ENCODE measurements at regions not wholly inside any gene's neighbourhood (a gene's known extent, or its start where the extent isn't known, plus 50 kb on each side); places are given as distances from the start of the nearest gene placed in this dataset.
"Not testable (repeated sequence)": the region's sequence is repeated elsewhere in the genome, so short reads cannot be mapped to it uniquely, and the experiment has no call there.

DNA sequence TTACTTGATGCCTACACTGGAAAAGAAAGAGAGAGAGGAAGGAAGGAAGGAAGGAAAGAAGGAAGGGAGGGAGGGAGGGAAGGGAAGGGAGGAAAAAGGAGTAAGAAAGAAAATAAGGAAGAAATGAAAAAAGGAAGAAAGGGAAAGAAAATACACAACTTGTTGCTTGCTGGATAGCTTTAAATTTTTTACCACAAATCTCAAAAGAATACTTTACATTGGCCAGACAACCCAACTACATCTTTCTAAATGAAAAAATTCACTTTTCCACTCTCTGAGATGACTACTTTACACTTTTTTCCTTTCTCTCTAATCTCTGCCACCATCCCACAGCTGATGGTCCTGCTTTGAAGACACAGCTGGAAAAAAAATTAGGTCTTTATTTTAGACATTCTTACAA lies 228.9 kb upstream of the FAM78B start:
- DNase-seq = no peak

DNA sequence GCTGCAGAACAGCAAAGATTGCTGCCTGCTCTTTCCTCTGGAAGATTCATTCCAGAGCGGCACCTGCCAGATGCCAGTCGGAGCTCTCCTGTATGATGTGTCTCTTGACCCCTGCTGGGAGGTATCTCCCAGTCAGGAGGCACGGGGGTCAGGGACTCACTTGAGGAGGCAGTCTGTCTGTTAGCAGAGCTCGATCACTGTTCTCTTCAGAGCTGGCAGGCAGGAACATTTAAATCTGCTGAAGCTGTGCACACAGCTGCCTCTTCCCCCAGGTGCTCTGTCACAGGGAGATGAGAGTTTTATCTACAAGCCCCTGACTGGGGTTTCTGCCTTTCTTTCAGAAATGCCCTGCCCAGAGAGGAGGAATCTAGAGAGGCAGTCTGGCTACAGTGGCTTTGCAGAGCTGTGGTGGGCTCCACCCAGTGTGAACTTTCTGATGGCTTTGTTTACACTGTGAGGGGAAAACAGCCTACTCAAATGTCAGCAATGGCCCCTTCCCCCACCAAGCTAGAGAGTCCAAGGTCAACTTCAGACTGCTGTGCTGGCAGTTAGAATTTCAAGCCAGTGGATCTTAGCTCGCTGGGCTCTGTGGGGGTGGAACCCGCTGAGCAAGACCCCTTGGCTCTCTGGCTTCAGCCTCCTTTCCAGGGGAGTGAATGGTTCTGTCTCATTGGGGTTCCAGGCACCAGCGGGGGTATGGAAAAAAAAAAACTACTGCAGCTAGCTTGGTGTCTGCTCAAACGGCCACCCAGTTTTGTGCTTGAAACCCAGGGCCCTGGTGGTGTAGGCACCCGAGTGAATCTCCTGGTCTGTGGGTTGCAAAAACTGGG lies 242.7 kb upstream of the FAM78B start:
- not testable (repeated sequence) for DNase-seq

- no peak for DNase-seq
Observed at GRCh38 chr1:166410083-166410385, 243.2 kb upstream of the FAM78B start.

GRCh38 chr1:166416831-166417230 lies 250.0 kb upstream of the FAM78B start:
- not testable (repeated sequence) for DNase-seq

DNA sequence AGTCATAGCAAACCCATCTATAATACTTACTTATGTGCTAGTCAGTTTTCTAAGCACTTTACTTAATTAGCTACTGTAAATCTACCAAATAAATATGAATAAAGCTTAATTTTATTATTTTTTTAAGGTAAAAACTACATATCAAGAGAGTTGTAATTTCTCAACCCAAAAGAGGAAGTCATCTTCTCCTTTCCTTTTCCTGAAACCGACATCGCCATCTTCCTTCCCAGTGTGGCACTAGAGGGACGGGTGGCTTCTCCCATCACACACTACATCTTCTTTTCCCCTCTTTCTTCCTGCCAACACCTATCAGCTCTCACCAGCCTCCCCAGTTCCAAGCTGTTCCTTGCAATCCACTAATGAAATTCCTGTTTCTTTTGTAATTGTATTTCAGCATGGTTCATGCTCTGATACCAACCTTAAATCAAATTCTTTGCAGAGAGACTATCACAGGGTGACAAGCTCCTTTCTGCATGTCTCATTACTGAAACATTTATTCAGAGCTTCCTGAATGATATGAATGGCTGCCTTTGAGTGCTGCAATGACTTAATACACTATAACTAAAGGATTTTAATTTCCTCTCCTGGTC lies 251.6 kb upstream of the FAM78B start:
- DNase-seq = no peak

- not testable (repeated sequence) for DNase-seq
Observed at GRCh38 chr1:166422586-166422985, 255.8 kb upstream of the FAM78B start.

- DNase-seq = no peak
Observed at GRCh38 chr1:166432655-166433054, 265.9 kb upstream of the FAM78B start.

GRCh38 chr1:166433404-166434304 lies 266.9 kb upstream of the FAM78B start:
- peak; percentile 20 for DNase-seq

- no peak for DNase-seq
Observed at GRCh38 chr1:166457700-166458099, 290.9 kb upstream of the FAM78B start.

- DNase-seq = no peak
Observed at GRCh38 chr1:166464333-166464732, 297.5 kb upstream of the FAM78B start.

- no peak for DNase-seq
Observed at GRCh38 chr1:166470014-166470413, 303.2 kb upstream of the FAM78B start.

DNA sequence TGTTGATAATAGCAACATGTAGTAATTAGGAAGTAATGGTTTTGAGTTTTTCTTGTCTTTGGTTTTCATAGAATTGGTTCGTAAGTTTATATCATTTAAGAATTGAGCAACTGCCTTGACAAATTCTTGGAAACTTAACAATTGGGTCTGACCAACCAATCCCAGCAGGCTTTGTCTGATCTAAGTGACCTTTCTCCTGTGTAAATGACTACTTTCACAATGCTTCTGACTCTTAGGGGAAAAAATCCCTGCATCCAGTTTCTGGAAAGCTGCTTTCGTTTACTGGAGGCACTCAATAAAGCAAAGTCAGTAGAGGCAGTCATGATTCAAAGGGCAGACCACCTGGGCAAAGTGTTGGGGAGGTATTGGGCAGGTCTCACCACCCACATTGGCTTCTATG lies 303.6 kb upstream of the FAM78B start:
- no peak for DNase-seq

- no peak for DNase-seq
Observed at GRCh38 chr1:166471359-166471758, 304.6 kb upstream of the FAM78B start.

DNA sequence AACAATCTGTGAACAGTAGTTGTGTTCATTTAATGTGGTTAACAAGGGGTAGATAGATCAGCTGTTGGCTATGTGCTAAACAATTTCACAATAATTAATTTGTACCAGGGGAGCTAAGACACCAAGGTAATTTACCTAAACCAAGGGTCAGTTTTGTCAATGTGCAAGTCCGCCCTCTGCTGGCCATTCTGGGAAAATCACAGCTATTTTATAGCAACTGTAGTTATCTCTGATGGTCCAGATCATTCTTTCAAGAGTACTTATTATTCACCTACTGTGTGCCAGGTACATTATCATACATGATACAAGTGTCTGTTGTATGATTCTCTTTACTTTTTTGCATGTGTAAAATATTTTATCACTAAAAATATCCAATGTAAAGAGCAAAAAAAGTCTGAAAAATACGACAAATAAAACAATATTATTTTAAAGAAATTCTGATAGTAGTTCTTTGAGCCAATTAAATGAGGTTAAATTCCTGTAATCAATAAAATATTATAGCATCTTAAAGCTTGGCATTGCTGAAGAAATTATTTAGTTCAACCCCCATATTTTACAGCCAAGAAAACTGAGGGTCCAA lies 312.3 kb upstream of the FAM78B start:
- DNase-seq = peak; percentile 54

- DNase-seq = no peak
Observed at GRCh38 chr1:166484471-166484870, 317.7 kb upstream of the FAM78B start.

GRCh38 chr1:166484871-166485270 lies 318.1 kb upstream of the FAM78B start:
- DNase-seq = no peak

DNA sequence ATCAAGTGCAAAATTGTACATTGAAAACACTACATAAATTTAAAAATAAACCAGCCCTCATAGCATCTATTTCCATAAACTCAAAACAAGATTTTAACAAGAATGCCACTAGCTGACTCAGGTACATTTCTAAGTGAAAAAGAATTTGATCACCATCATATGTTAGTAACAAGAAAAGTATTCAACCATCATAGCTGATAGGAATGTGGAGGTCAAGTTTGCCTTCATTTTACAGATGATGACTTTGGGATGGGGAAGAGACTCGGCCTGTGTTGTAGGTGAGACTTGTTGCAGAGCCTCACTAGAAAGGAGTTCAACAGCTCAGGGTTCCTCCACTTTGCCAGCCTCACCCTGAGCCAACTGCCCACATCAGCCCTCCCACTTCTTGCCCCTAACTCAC lies 318.8 kb upstream of the FAM78B start:
- no peak for DNase-seq

GRCh38 chr1:166488327-166488726 lies 321.5 kb upstream of the FAM78B start:
- DNase-seq = no peak

DNA sequence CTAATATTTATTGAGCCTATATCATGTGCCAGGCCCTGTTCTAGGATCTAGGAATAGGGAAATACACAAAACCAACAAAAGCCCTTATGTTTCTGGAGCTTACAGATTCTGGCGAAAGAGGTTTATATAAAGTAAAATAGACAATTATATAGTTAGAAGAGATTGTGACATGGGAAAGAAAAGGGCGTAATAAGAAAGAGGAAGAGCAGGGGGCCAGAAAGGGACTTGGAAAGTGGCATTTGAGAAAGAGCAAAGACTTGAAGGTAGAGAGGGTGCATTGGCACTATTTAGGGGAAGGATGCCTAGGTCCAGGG lies 322.5 kb upstream of the FAM78B start:
- no peak for DNase-seq

GRCh38 chr1:166489670-166490436 lies 323.1 kb upstream of the FAM78B start:
- peak; percentile 88 for DNase-seq

GRCh38 chr1:166490437-166490991 lies 323.7 kb upstream of the FAM78B start:
- no peak for DNase-seq

DNA sequence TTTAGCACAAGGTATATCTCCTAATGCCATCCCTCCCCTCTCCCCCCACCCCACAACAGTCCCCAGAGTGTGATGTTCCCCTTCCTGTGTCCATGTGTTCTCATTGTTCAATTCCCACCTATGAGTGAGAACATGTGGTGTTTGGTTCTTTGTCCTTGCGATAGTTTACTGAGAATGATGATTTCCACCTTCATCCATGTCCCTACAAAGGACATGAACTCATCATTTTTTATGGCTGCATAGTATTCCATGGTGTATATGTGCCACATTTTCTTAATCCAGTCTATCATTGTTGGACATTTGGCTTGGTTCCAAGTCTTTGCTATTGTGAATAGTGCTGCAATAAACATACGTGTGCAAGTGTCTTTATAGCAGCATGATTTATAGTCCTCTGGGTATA lies 327.0 kb upstream of the FAM78B start:
- not testable (repeated sequence) for DNase-seq

Data from activated CD4-positive, alpha-beta T cell treated with anti-CD3 and anti-CD28 coated beads, Interleukin-10, Interleukin-2, amounts not matched to agents 100 ng/mL and 50 ng/mL, durations not matched to agents 16 hours and 8 hours (primary cell).